Effector memory CD8-positive, alpha-beta T cell (primary cell): ENCODE measurements at regions not wholly inside any gene's neighbourhood (a gene's known extent, or its start where the extent isn't known, plus 50 kb on each side); places are given as distances from the start of the nearest gene placed in this dataset.

Source experiments
- ATAC-seq: fragments of 150-1000 bp; cut with Tn5 transposase; replicated peaks from 2 replicates; pipeline ENCODE4 v1.10.0; 2021; ENCODE audit warnings: mild to moderate bottlenecking, moderate library complexity
- DNase-seq, 3 experiments: peaks; one replicate each; pipeline ENCODE4 v3.0.0; 2021
- H3K27ac Mint-ChIP-seq, 2 donors: one replicate each; pipeline ENCODE4 v1.8.0; 2022; ENCODE audit warnings: mild to moderate bottlenecking in 2 of 2, mixed read lengths in 2 of 2, moderate library complexity in 2 of 2
- H3K27me3 Mint-ChIP-seq, 2 donors: one replicate each; pipeline ENCODE4 v1.8.0; 2022; ENCODE audit warnings: mixed read lengths in 2 of 2
- H3K36me3 Mint-ChIP-seq: one replicate; pipeline ENCODE4 v1.8.0; 2022; ENCODE audit warnings: mild to moderate bottlenecking, moderate library complexity, mixed read lengths; ENCODE audit not compliant: insufficient read depth
- H3K4me1 Mint-ChIP-seq, 2 donors: one replicate each; pipeline ENCODE4 v1.8.0; 2022; ENCODE audit warnings: low read depth in 2 of 2, mixed read lengths in 2 of 2
- H3K4me3 Mint-ChIP-seq, 2 donors: one replicate each; pipeline ENCODE4 v1.8.0; 2022; ENCODE audit warnings: mild to moderate bottlenecking in 2 of 2, mixed read lengths in 2 of 2, moderate library complexity in 2 of 2
- H3K9me3 Mint-ChIP-seq, 2 donors: one replicate each; pipeline ENCODE4 v1.8.0; 2022; ENCODE audit warnings: mixed read lengths in 2 of 2

- Mint-ChIP-seq H3K27me3 (peaks cover 22 to 37% of the 10 kb centered on the region in 2 donors), H3K4me1 (no peaks in the 10 kb centered on the region), H3K36me3 (no peaks in the 10 kb centered on the region), H3K27ac (no peak overlapping the region), H3K4me3 (no peak overlapping the region), H3K9me3 (no peaks in the 10 kb centered on the region)
- DNase-seq (no peak), ATAC-seq (no peak)
Measured at GRCh38 chr16:77617553-77617952, 104.8 kb upstream of the NUDT7 start.

- ATAC-seq, result no peak
- Mint-ChIP-seq H3K27ac (no peak overlapping the region), H3K36me3 (no peaks in the 10 kb centered on the region), H3K4me3 (no peak overlapping the region), H3K4me1 (no peaks in the 10 kb centered on the region), H3K27me3 (peaks cover 18 to 37% of the 10 kb centered on the region in 2 donors), H3K9me3 (no peaks in the 10 kb centered on the region)
- DNase-seq, result no peak
Measured at GRCh38 chr16:77617996-77618395, 104.3 kb upstream of the NUDT7 start.

- H3K27me3 Mint-ChIP-seq, result peaks cover 14 to 29% of the 10 kb centered on the region in 2 donors
- ATAC-seq (no peak), DNase-seq (no peak)
- H3K9me3 Mint-ChIP-seq, result no peaks in the 10 kb centered on the region
- H3K36me3 Mint-ChIP-seq, result no peaks in the 10 kb centered on the region
- no peak overlapping the region for H3K27ac Mint-ChIP-seq
- no peaks in the 10 kb centered on the region for H3K4me1 Mint-ChIP-seq
- H3K4me3 Mint-ChIP-seq, result no peak overlapping the region
Measured at GRCh38 chr16:77618951-77619350, 103.4 kb upstream of the NUDT7 start.

- Mint-ChIP-seq H3K36me3 (no peaks in the 10 kb centered on the region), H3K27ac (no peak overlapping the region), H3K4me3 (no peak overlapping the region), H3K4me1 (no peaks in the 10 kb centered on the region), H3K9me3 (peaks cover 0 to 2% of the 10 kb centered on the region in 2 donors), H3K27me3 (peaks cover 6 to 22% of the 10 kb centered on the region in 2 donors)
- DNase-seq (no peak), ATAC-seq (no peak)
Measured at GRCh38 chr16:77624085-77624484, 98.2 kb upstream of the NUDT7 start.

GRCh38 chr16:77636615-77637014 is 85.7 kb upstream of the NUDT7 start:
- Mint-ChIP-seq H3K4me1 (no peaks in the 10 kb centered on the region), H3K27ac (no peak overlapping the region), H3K36me3 (no peaks in the 10 kb centered on the region), H3K27me3 (peaks cover 23 to 37% of the 10 kb centered on the region in 2 donors), H3K9me3 (no peaks in the 10 kb centered on the region), H3K4me3 (no peak overlapping the region)
- DNase-seq (no peak), ATAC-seq (no peak)

- DNase-seq, result no peak
- Mint-ChIP-seq H3K4me3 (no peak overlapping the region), H3K27ac (no peak overlapping the region)
Measured at GRCh38 chr16:77637940-77638339, 84.4 kb upstream of the NUDT7 start.

GRCh38 chr16:77643176-77643575 is 79.1 kb upstream of the NUDT7 start:
- Mint-ChIP-seq H3K27me3 (peaks cover 15 to 28% of the 10 kb centered on the region in 2 donors), H3K36me3 (no peaks in the 10 kb centered on the region), H3K9me3 (no peaks in the 10 kb centered on the region), H3K4me3 (no peak overlapping the region), H3K4me1 (no peaks in the 10 kb centered on the region), H3K27ac (no peak overlapping the region)
- DNase-seq (no peak), ATAC-seq (no peak)

More at GRCh38 chr16:77637940-77638339, 84.4 kb upstream of the NUDT7 start:
- no peaks in the 10 kb centered on the region for H3K36me3 Mint-ChIP-seq
- no peaks in the 10 kb centered on the region for H3K9me3 Mint-ChIP-seq
- no peak for ATAC-seq
- no peaks in the 10 kb centered on the region for H3K4me1 Mint-ChIP-seq
- peaks cover 16 to 35% of the 10 kb centered on the region in 2 donors for H3K27me3 Mint-ChIP-seq

- DNase-seq (no peak), ATAC-seq (no peak)
- Mint-ChIP-seq H3K36me3 (no peaks in the 10 kb centered on the region), H3K27ac (no peak overlapping the region), H3K27me3 (peaks cover 0 to 25% of the 10 kb centered on the region in 2 donors), H3K4me1 (no peaks in the 10 kb centered on the region), H3K9me3 (no peaks in the 10 kb centered on the region), H3K4me3 (no peak overlapping the region)
Measured at GRCh38 chr16:77645764-77646163, 76.5 kb upstream of the NUDT7 start.

GRCh38 chr16:77647726-77648125 is 74.6 kb upstream of the NUDT7 start:
- H3K4me1 Mint-ChIP-seq, result no peaks in the 10 kb centered on the region
- no peaks in the 10 kb centered on the region for H3K36me3 Mint-ChIP-seq
- no peak for DNase-seq
- H3K27ac Mint-ChIP-seq, result no peak overlapping the region
- no peak overlapping the region for H3K4me3 Mint-ChIP-seq
- no peak for ATAC-seq
- H3K9me3 Mint-ChIP-seq, result no peaks in the 10 kb centered on the region
- H3K27me3 Mint-ChIP-seq, result peaks cover 0 to 18% of the 10 kb centered on the region in 2 donors

GRCh38 chr16:77650761-77651160 is 71.6 kb upstream of the NUDT7 start:
- Mint-ChIP-seq H3K27me3 (peaks cover 17 to 34% of the 10 kb centered on the region in 2 donors), H3K9me3 (no peaks in the 10 kb centered on the region), H3K4me3 (no peak overlapping the region), H3K27ac (no peak overlapping the region), H3K4me1 (no peaks in the 10 kb centered on the region), H3K36me3 (no peaks in the 10 kb centered on the region)
- ATAC-seq, result no peak
- DNase-seq, result no peak

- Mint-ChIP-seq H3K4me1 (no peaks in the 10 kb centered on the region), H3K36me3 (no peaks in the 10 kb centered on the region), H3K9me3 (no peaks in the 10 kb centered on the region), H3K27ac (no peak overlapping the region), H3K4me3 (no peak overlapping the region), H3K27me3 (peaks cover 24 to 50% of the 10 kb centered on the region in 2 donors)
- no peak for ATAC-seq
- DNase-seq, result no peak
Measured at GRCh38 chr16:77652399-77652798, 69.9 kb upstream of the NUDT7 start.

GRCh38 chr16:77657016-77657415 is 65.3 kb upstream of the NUDT7 start:
- Mint-ChIP-seq H3K4me3 (no peak overlapping the region), H3K27me3 (peaks cover 37 to 43% of the 10 kb centered on the region in 2 donors), H3K27ac (no peak overlapping the region), H3K36me3 (no peaks in the 10 kb centered on the region), H3K9me3 (no peaks in the 10 kb centered on the region), H3K4me1 (no peaks in the 10 kb centered on the region)
- ATAC-seq (no peak), DNase-seq (no peak)

- no peak overlapping the region for H3K4me3 Mint-ChIP-seq
- no peaks in the 10 kb centered on the region for H3K36me3 Mint-ChIP-seq
- H3K27ac Mint-ChIP-seq, result no peak overlapping the region
- ATAC-seq (no peak), DNase-seq (no peak)
- peaks cover 20 to 25% of the 10 kb centered on the region in 2 donors for H3K27me3 Mint-ChIP-seq
- H3K9me3 Mint-ChIP-seq, result no peaks in the 10 kb centered on the region
- H3K4me1 Mint-ChIP-seq, result no peaks in the 10 kb centered on the region
Measured at GRCh38 chr16:77660311-77660710, 62.0 kb upstream of the NUDT7 start.

GRCh38 chr16:77662246-77662645 is 60.1 kb upstream of the NUDT7 start:
- Mint-ChIP-seq H3K36me3 (no peaks in the 10 kb centered on the region), H3K27me3 (peaks cover 11 to 17% of the 10 kb centered on the region in 2 donors), H3K9me3 (no peaks in the 10 kb centered on the region), H3K27ac (no peak overlapping the region), H3K4me1 (no peaks in the 10 kb centered on the region), H3K4me3 (no peak overlapping the region)
- ATAC-seq (no peak), DNase-seq (no peak)

- DNase-seq, result no peak
- Mint-ChIP-seq H3K9me3 (no peaks in the 10 kb centered on the region), H3K27ac (no peak overlapping the region), H3K4me1 (no peaks in the 10 kb centered on the region), H3K4me3 (no peak overlapping the region), H3K36me3 (no peaks in the 10 kb centered on the region), H3K27me3 (peaks cover 15 to 28% of the 10 kb centered on the region in 2 donors)
- no peak for ATAC-seq
Measured at GRCh38 chr16:77663711-77664110, 58.6 kb upstream of the NUDT7 start.
